ENCODE measurements at regions not wholly inside any gene's neighbourhood (a gene's known extent, or its start where the extent isn't known, plus 50 kb on each side); places are given as distances from the start of the nearest gene placed in this dataset.
"Not testable (repeated sequence)": the region's sequence is repeated elsewhere in the genome, so short reads cannot be mapped to it uniquely, and the experiment has no call there.

- WGBS (ENCODE audit: insufficient coverage): no CpG with 5 or more reads among the region's 2 CpGs
- DNase-seq (ENCODE audit: low read depth in 4 of 6, low spot score in 6 of 6): no peak
- no peaks in the 10 kb centered on the region for H3K4me1 ChIP-seq (ENCODE audit: control insufficient read depth, insufficient read depth, low read length)
- no peak overlapping the region for H3K27ac ChIP-seq (ENCODE audit: low read depth, low read length)
- peaks cover 2% of the 10 kb centered on the region for H3K9me3 ChIP-seq (ENCODE audit: control insufficient read depth, insufficient read depth, low read length)
- H3K4me3 ChIP-seq (ENCODE audit: low read depth, low read length): no peak overlapping the region
- H3K27me3 ChIP-seq (ENCODE audit: control insufficient read depth, insufficient read depth, low read length): no peaks in the 10 kb centered on the region
- no peaks in the 10 kb centered on the region for H3K36me3 ChIP-seq (ENCODE audit: control insufficient read depth, insufficient read depth, low read length)
Measured at GRCh38 chr6:159414711-159415110, 245.5 kb downstream of the FNDC1 start.

- 96% methylated on average over 12 of the region's 41 CpGs for WGBS (ENCODE audit: insufficient coverage)
- not testable (repeated sequence) for H3K27me3 ChIP-seq (ENCODE audit: control insufficient read depth, insufficient read depth, low read length); H3K36me3 ChIP-seq (ENCODE audit: control insufficient read depth, insufficient read depth, low read length); DNase-seq (ENCODE audit: low read depth in 4 of 6, low spot score in 6 of 6); H3K9me3 ChIP-seq (ENCODE audit: control insufficient read depth, insufficient read depth, low read length); H3K4me1 ChIP-seq (ENCODE audit: control insufficient read depth, insufficient read depth, low read length); H3K27ac ChIP-seq (ENCODE audit: low read depth, low read length); H3K4me3 ChIP-seq (ENCODE audit: low read depth, low read length)
Measured at GRCh38 chr6:159407211-159407780, 238.1 kb downstream of the FNDC1 start.

GRCh38 chr6:159404296-159404695, 235.1 kb downstream of the FNDC1 start:
- Histone ChIP-seq H3K36me3 (ENCODE audit: control insufficient read depth, insufficient read depth, low read length) (no peaks in the 10 kb centered on the region), H3K9me3 (ENCODE audit: control insufficient read depth, insufficient read depth, low read length) (no peaks in the 10 kb centered on the region), H3K27ac (ENCODE audit: low read depth, low read length) (no peak overlapping the region), H3K27me3 (ENCODE audit: control insufficient read depth, insufficient read depth, low read length) (no peaks in the 10 kb centered on the region), H3K4me1 (ENCODE audit: control insufficient read depth, insufficient read depth, low read length) (no peaks in the 10 kb centered on the region), H3K4me3 (ENCODE audit: low read depth, low read length) (no peak overlapping the region)
- no peak for DNase-seq (ENCODE audit: low read depth in 4 of 6, low spot score in 6 of 6)
- WGBS (ENCODE audit: insufficient coverage): no CpG with 5 or more reads among the region's 2 CpGs

GRCh38 chr6:159400826-159401225, 231.6 kb downstream of the FNDC1 start:
- Histone ChIP-seq H3K4me3 (ENCODE audit: low read depth, low read length) (no peak overlapping the region), H3K4me1 (ENCODE audit: control insufficient read depth, insufficient read depth, low read length) (no peaks in the 10 kb centered on the region), H3K9me3 (ENCODE audit: control insufficient read depth, insufficient read depth, low read length) (no peaks in the 10 kb centered on the region), H3K27ac (ENCODE audit: low read depth, low read length) (no peak overlapping the region), H3K27me3 (ENCODE audit: control insufficient read depth, insufficient read depth, low read length) (no peaks in the 10 kb centered on the region), H3K36me3 (ENCODE audit: control insufficient read depth, insufficient read depth, low read length) (no peaks in the 10 kb centered on the region)
- 100% methylated on average over 5 of the region's 7 CpGs for WGBS (ENCODE audit: insufficient coverage)
- DNase-seq (ENCODE audit: low read depth in 4 of 6, low spot score in 6 of 6): no peak

- no peaks in the 10 kb centered on the region for H3K36me3 ChIP-seq (ENCODE audit: control insufficient read depth, insufficient read depth, low read length)
- no peak overlapping the region for H3K4me3 ChIP-seq (ENCODE audit: low read depth, low read length)
- H3K27ac ChIP-seq (ENCODE audit: low read depth, low read length): no peak overlapping the region
- WGBS (ENCODE audit: insufficient coverage): 69% methylated on average over 8 of the region's 8 CpGs
- peak in 1 of 6 donors; percentile 14 for DNase-seq (ENCODE audit: low read depth in 4 of 6, low spot score in 6 of 6)
- H3K9me3 ChIP-seq (ENCODE audit: control insufficient read depth, insufficient read depth, low read length): no peaks in the 10 kb centered on the region
- no peaks in the 10 kb centered on the region for H3K4me1 ChIP-seq (ENCODE audit: control insufficient read depth, insufficient read depth, low read length)
- no peaks in the 10 kb centered on the region for H3K27me3 ChIP-seq (ENCODE audit: control insufficient read depth, insufficient read depth, low read length)
Measured at GRCh38 chr6:159399751-159400221, 230.6 kb downstream of the FNDC1 start.

GRCh38 chr6:159398633-159399032, 229.4 kb downstream of the FNDC1 start:
- WGBS (ENCODE audit: insufficient coverage): 88% methylated on average over 2 of the region's 2 CpGs
- Histone ChIP-seq H3K27ac (ENCODE audit: low read depth, low read length) (no peak overlapping the region), H3K36me3 (ENCODE audit: control insufficient read depth, insufficient read depth, low read length) (no peaks in the 10 kb centered on the region), H3K4me1 (ENCODE audit: control insufficient read depth, insufficient read depth, low read length) (no peaks in the 10 kb centered on the region), H3K4me3 (ENCODE audit: low read depth, low read length) (no peak overlapping the region), H3K27me3 (ENCODE audit: control insufficient read depth, insufficient read depth, low read length) (no peaks in the 10 kb centered on the region), H3K9me3 (ENCODE audit: control insufficient read depth, insufficient read depth, low read length) (no peaks in the 10 kb centered on the region)
- no peak for DNase-seq (ENCODE audit: low read depth in 4 of 6, low spot score in 6 of 6)

- peak in 1 of 6 donors; percentile 47 for DNase-seq (ENCODE audit: low read depth in 4 of 6, low spot score in 6 of 6)
- H3K9me3 ChIP-seq (ENCODE audit: control insufficient read depth, insufficient read depth, low read length): no peaks in the 10 kb centered on the region
- no peaks in the 10 kb centered on the region for H3K27me3 ChIP-seq (ENCODE audit: control insufficient read depth, insufficient read depth, low read length)
- H3K36me3 ChIP-seq (ENCODE audit: control insufficient read depth, insufficient read depth, low read length): no peaks in the 10 kb centered on the region
- no peak overlapping the region for H3K27ac ChIP-seq (ENCODE audit: low read depth, low read length)
- H3K4me3 ChIP-seq (ENCODE audit: low read depth, low read length): no peak overlapping the region
- H3K4me1 ChIP-seq (ENCODE audit: control insufficient read depth, insufficient read depth, low read length): no peaks in the 10 kb centered on the region
Measured at GRCh38 chr6:159397753-159398152, 228.6 kb downstream of the FNDC1 start.

- Histone ChIP-seq H3K9me3 (ENCODE audit: control insufficient read depth, insufficient read depth, low read length) (no peaks in the 10 kb centered on the region), H3K27me3 (ENCODE audit: control insufficient read depth, insufficient read depth, low read length) (no peaks in the 10 kb centered on the region), H3K4me1 (ENCODE audit: control insufficient read depth, insufficient read depth, low read length) (no peaks in the 10 kb centered on the region), H3K27ac (ENCODE audit: low read depth, low read length) (no peak overlapping the region), H3K4me3 (ENCODE audit: low read depth, low read length) (no peak overlapping the region), H3K36me3 (ENCODE audit: control insufficient read depth, insufficient read depth, low read length) (no peaks in the 10 kb centered on the region)
- DNase-seq (ENCODE audit: low read depth in 4 of 6, low spot score in 6 of 6): no peak
- 85% methylated on average over 3 of the region's 6 CpGs for WGBS (ENCODE audit: insufficient coverage)
Measured at GRCh38 chr6:159395609-159396008, 226.4 kb downstream of the FNDC1 start.

GRCh38 chr6:159392695-159393094, 223.5 kb downstream of the FNDC1 start:
- H3K4me3 ChIP-seq (ENCODE audit: low read depth, low read length); H3K27me3 ChIP-seq (ENCODE audit: control insufficient read depth, insufficient read depth, low read length); DNase-seq (ENCODE audit: low read depth in 4 of 6, low spot score in 6 of 6); H3K9me3 ChIP-seq (ENCODE audit: control insufficient read depth, insufficient read depth, low read length); H3K27ac ChIP-seq (ENCODE audit: low read depth, low read length); H3K4me1 ChIP-seq (ENCODE audit: control insufficient read depth, insufficient read depth, low read length); H3K36me3 ChIP-seq (ENCODE audit: control insufficient read depth, insufficient read depth, low read length): not testable (repeated sequence)
- 88% methylated on average over 1 of the region's 3 CpGs for WGBS (ENCODE audit: insufficient coverage)

- peak overlapping the region; percentile 19 for H3K27ac ChIP-seq (ENCODE audit: low read depth, low read length)
Measured at GRCh38 chr6:159390381-159390780, 221.2 kb downstream of the FNDC1 start.

More at GRCh38 chr6:159390381-159390780, 221.2 kb downstream of the FNDC1 start:
- Histone ChIP-seq H3K27me3 (ENCODE audit: control insufficient read depth, insufficient read depth, low read length) (no peaks in the 10 kb centered on the region), H3K4me3 (ENCODE audit: low read depth, low read length) (no peak overlapping the region), H3K4me1 (ENCODE audit: control insufficient read depth, insufficient read depth, low read length) (no peaks in the 10 kb centered on the region), H3K36me3 (ENCODE audit: control insufficient read depth, insufficient read depth, low read length) (no peaks in the 10 kb centered on the region), H3K9me3 (ENCODE audit: control insufficient read depth, insufficient read depth, low read length) (no peaks in the 10 kb centered on the region)
- DNase-seq (ENCODE audit: low read depth in 4 of 6, low spot score in 6 of 6): peak in 1 of 6 donors; percentile 70
- 21% methylated on average over 3 of the region's 3 CpGs for WGBS (ENCODE audit: insufficient coverage)

All from spinal cord (tissue), 9 donors.